IMR-90 (cell line): ENCODE measurements at regions not wholly inside any gene's neighbourhood (a gene's known extent, or its start where the extent isn't known, plus 50 kb on each side); places are given as distances from the start of the nearest gene placed in this dataset.

ENCODE experiments used
- CEBPB ChIP-seq: IDR thresholded peaks from 2 replicates; pipeline ENCODE4 v1.6.1; 2012; ENCODE audit warnings: low read depth, low read length, improper control_type of control experiment
- FOS ChIP-seq: fragments of 150-350 bp; IDR thresholded peaks from 2 replicates; pipeline ENCODE4 v1.6.1; 2016; ENCODE audit warnings: low read depth, low read length
- MAFK ChIP-seq: IDR thresholded peaks from 2 replicates; pipeline ENCODE4 v1.6.1; 2012; ENCODE audit warnings: low read depth, low read length, improper control_type of control experiment
- POLR2A ChIP-seq: IDR thresholded peaks from 2 replicates; pipeline ENCODE4 v1.6.1; 2012; ENCODE audit warnings: mild to moderate bottlenecking, low read depth, low read length
- RAD21 ChIP-seq: IDR thresholded peaks from 2 replicates; pipeline ENCODE4 v1.6.1; 2012; ENCODE audit warnings: low read length, improper control_type of control experiment
- RCOR1 ChIP-seq: IDR thresholded peaks from 2 replicates; pipeline ENCODE4 v1.6.1; 2012; ENCODE audit warnings: mild to moderate bottlenecking, low read length, improper control_type of control experiment; ENCODE audit not compliant: insufficient replicate concordance
- RFX5 ChIP-seq: IDR thresholded peaks from 2 replicates; pipeline ENCODE4 v1.8.0; 2012; ENCODE audit warnings: low read depth, mild to moderate bottlenecking, low read length, moderate library complexity
- SMC3 ChIP-seq: fragments of 150-350 bp; IDR thresholded peaks from 2 replicates; pipeline ENCODE4 v1.6.1; 2016; ENCODE audit warnings: low read depth, mild to moderate bottlenecking, antibody characterized with exemption, low read length, moderate library complexity
- TF ChIP-seq, protein P1 (sequence below): conservative IDR thresholded peaks from 2 replicates; pipeline ENCODE4 v1.5.1; 2012; ENCODE audit warnings: mild to moderate bottlenecking, low read depth, low read length, improper control_type of control experiment

DNA sequence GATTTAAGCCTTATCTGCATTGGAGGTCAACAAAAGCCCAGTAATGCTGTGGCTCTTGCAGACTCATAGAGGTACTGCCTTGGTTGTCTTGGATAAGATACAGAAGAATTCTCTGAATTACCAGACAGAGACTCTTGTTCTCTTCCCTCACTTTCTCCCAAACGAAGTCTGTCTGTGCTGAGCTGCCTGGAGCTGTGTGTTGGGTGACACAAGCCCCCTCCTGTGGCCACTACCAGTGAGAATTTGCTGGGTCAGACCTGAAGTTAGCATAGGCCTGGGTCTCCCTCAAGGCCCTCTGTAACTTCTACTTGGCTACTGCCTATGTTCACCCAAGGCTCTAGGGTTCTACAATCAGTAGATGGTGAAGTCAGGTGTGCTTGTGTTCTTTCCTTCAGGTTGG, 413.0 kb downstream of the PCDH20 start:
- TF ChIP-seq, protein P1, sequence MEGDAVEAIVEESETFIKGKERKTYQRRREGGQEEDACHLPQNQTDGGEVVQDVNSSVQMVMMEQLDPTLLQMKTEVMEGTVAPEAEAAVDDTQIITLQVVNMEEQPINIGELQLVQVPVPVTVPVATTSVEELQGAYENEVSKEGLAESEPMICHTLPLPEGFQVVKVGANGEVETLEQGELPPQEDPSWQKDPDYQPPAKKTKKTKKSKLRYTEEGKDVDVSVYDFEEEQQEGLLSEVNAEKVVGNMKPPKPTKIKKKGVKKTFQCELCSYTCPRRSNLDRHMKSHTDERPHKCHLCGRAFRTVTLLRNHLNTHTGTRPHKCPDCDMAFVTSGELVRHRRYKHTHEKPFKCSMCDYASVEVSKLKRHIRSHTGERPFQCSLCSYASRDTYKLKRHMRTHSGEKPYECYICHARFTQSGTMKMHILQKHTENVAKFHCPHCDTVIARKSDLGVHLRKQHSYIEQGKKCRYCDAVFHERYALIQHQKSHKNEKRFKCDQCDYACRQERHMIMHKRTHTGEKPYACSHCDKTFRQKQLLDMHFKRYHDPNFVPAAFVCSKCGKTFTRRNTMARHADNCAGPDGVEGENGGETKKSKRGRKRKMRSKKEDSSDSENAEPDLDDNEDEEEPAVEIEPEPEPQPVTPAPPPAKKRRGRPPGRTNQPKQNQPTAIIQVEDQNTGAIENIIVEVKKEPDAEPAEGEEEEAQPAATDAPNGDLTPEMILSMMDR, result no peak
- TF ChIP-seq FOS (no peak), RFX5 (no peak), POLR2A (no peak), CEBPB (no peak), RAD21 (no peak), SMC3 (no peak), MAFK (no peak), RCOR1 (no peak)
